SKM-1 treated with dmso at 0.1 percent for 144 hours (cell line): ENCODE measurements at regions not wholly inside any gene's neighbourhood (a gene's known extent, or its start where the extent isn't known, plus 50 kb on each side); places are given as distances from the start of the nearest gene placed in this dataset.

ENCODE experiments used
- DNase-seq: peaks from one replicate; lab custom pipeline; 2025; ENCODE audit not compliant: unreplicated experiment; lab: John Stamatoyannopoulos, UW

DNA sequence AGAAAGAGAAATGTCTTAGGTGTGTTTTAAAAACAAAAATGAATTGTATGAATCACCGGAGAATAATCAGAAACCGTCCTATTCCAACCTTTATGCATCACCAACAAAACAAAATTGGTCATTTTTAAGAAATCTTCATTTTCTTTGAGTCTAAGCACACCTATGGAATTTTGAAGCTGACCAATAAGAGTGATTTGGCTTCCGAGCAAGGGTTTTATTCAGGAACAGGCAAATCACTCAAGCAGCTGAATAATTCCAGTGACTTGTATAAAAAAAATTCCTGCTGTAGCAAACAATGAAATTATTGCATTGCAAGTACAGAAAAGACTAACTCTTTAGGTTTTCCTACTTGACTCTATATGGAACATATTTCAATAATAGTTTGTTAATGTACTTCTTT lies 83.8 kb upstream of the FNDC3B start:
- no peak for DNase-seq

DNA sequence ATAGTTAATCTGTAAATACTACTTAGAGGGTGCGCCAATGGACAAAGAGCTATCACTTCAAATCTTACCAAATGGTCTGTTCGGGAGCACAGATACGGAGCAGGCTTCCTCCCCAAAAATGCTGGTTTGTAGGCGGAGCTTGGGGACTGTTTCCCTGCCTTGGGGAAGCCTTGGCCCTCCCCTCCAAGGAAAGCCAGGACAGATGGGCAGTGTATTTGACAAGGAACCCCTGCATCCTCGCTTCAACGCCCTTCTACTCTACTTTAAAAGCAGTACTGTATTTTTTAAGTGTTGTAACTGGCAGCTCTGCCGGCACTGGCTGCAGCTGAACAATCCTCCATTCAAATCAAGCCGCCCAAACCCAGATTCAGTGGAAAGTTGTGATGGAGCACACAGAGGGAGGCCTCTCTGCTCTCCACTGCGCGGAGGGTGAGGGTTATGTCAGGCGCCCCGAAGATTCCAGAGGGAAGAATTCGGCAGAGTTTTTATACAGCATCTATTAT lies 83.1 kb upstream of the FNDC3B start:
- DNase-seq: no peak

DNA sequence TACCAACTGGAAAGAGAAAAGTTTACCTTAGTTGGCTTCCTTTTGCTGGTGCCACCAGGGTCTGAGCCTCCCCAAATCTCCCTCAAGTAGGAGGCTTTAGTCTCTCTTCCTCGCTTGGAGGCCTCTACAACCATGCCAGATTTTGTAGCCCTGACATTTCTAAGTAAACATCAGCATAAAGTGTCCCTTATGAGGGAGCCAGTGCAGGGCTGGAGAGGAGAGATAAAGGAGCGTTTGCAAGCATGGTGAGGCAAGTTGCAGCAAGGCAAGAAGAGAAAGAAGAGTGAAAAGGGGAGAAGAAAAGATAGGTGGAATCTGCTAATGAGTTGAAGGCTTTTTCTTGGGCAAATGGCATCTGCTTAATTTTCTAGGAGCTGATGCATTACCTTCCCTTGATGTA lies 82.7 kb upstream of the FNDC3B start:
- no peak for DNase-seq

DNA sequence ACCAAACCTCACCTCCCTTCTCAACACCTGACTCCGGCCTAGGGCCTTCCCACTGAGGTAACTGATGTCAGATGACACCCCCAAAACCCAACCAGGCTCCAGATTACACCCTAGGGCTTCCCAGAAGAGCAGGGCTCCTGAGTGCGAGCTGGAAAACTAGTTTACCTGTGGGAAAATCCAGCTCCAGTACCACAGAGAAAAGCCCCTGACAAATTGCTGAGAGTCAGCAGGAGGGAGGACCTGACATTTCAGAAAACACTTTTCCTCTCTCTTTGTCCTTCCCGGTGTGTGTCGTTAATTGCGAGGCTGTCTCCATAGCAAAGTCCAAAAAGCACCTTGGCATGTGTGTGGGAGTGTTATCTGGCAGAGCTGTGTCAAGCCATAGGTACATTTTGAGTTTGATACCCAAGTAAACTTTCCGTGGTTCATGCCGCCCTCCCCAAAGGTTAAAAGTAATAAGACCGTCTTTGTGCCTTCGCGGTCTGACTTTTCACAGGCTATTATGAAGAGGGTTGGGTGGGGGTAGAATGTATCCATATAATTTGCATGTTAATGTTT lies 79.8 kb upstream of the FNDC3B start:
- DNase-seq: no peak

DNA sequence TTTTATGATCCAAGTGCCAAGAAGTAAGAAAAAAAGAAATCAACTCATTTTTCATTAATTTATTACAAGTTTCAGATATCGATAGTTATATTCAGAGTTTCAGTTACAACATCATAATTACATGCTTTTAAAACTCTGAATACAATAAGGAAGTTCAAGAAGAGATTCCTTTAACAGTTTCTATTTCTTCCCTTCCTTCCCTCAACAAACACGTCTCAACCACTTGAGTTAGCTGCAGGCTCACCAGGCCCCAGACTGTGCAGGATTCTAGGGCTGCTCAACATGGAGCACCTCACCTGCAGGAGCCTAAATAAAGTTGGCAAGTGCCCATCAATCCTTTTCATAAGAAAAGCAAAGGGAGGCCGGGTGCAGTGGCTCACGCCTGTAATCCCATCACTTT lies 79.2 kb upstream of the FNDC3B start:
- DNase-seq: no peak

DNA sequence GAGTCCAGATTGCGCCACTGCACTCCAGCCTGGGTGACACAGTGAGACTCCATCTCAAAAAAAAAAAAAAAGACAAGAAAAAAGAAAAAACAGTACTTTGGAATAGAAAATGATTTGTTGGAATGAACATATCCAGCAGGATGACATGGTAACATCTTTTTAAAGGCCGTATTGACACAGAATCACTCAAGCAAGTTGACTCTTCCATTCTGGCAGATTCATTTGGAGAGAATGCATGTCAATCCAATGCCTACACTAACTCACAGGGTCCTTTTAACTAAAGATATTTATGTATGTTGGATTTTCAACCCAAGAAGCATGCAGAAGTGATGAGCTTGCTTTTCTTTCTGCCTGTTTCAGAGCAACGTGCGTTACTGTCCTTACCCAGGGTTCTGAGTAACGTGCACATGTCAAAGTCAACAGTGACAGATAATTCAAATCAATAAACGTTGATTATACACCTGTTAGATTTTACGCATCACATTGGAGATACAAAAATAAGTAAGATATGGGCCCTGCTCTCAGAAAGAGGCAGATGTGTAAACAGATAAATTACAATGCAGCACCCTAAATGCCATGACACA lies 77.1 kb upstream of the FNDC3B start:
- DNase-seq: no peak

DNA sequence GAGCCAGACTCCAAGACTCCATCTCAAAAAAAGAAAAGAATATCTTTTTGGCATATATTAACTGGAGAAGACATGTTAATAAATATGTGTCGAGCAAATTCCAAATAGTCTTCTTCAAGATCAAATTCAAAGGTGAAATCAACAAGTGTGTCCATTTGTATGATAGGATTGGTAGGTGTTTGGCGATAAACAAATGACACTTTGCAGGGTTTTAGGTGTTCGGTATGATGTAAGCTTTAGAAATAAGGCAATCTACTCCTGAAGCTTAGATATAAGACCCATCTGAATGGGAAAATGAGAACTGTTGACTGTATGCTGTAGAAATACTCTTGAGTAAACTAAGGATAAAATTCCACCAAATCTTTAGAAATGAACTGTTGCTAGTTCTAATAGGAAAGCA lies 75.8 kb upstream of the FNDC3B start:
- DNase-seq: no peak

DNA sequence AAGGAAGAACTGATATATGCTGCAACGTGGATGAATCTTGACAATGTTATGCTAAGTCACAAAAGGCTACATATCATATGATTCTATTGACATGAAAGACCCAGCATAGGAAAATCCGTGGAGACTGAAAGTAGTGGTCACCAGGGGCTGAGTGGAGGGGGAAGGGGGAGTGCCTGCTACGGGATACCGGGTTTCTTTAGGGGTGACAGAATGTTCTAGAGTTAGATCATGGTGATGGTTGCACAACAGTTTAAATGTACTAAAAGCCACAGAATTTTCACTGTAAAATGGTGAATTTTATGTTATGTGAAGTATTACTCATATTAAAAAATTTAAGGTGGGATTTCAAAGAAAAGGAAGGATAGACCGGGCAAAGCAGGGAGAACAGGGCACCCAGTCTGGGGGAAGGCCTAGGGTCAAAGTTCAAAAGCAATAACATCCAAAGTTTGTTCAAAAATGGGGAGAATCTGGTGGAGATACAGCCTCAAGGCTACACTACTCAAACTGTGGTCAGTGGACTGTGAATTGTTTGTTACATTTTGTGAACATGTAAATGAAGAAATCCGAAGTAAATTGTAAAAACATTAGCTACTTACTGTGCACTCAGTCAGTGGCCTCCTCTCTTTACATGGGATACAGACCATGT lies 74.2 kb upstream of the FNDC3B start:
- DNase-seq: no peak

DNA sequence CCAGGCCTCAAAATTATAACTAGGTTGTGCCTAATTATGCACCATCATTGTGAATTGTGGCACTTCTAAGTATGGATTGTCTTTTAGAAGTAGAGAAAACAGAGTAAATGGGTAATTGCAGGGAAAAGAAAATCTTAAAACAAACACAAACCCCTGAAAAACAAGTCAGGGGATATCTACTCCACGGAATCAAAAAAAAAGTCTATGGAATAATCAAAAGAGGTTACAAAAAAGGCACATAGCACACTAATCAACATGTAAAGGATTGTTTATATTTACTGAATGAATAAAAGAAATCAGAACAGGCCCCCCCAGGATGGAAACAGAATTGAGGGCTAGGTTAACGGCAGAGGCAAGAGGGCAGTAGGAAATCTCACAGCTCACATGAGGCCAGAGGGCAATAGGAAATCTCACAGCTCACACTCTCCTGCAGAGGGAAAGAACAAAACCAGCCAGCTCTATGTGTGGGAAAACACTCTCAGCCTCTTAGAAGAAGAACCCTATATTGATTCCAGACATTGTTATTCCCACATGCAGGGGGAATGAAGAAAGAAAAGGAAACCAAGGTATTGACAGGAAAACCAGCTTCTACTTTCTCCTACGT lies 72.7 kb upstream of the FNDC3B start:
- no peak for DNase-seq

DNA sequence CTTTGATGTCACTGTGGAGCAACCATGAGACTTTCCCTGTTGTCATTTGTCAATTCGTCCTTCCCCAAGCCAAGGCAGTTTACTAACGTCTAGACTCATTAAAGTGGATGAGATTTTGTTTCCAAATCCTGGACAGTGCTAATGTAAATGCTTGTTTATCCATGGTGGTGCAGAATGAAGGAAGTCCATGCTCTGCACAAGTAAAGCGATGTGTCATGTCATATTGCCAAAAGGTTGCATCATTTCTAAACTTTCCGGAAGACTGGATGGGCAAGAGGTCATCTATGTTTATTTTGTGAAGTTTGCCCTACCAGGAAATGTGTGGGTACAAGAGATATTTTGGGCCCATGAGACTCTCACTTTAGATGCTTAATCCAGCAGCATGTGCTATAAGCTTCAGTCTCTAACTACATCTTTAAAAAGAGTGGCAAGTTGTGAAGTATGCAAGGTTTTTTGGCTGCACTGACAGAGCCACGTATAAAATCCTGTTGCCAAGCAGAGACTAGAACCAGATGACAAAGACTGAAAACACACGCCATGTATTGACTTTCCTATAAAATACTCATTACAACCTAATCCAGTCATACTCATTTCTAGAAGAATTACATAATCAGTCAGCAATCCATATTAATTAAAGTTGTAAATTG lies 72.1 kb upstream of the FNDC3B start:
- DNase-seq: peak; percentile 95

DNA sequence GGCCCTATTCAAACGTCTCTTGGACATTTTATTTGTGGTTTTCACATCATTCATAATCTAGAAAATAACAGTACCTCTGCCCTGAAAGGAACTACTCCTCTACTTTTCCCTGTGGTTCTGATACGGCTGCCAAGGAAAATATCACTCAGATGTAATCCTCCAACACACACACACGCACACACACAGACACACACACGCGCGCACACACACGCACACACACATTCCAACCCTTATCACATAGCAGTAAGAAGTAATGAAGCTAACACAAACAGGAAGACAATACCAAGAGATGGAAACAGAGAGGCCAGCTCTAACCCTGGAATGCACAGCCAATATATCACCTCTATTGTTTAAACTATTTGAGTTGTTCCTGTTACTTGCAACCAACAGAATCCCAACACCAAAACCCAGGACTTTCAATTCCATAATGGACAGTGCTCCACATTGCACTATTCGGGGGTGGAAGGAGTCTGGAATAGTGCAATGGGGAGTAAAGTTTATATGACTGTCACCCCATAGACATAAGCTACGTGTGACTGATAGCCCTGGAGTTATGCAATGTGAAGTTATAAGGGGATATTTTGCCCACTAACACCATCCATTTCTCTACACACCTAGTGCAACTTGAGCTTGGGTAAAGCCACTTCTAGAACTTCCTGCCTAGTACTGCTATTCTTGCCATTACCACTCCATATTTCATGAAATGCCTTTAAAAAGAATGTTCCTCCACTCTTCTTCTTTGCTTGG lies 71.3 kb upstream of the FNDC3B start:
- DNase-seq: no peak

DNA sequence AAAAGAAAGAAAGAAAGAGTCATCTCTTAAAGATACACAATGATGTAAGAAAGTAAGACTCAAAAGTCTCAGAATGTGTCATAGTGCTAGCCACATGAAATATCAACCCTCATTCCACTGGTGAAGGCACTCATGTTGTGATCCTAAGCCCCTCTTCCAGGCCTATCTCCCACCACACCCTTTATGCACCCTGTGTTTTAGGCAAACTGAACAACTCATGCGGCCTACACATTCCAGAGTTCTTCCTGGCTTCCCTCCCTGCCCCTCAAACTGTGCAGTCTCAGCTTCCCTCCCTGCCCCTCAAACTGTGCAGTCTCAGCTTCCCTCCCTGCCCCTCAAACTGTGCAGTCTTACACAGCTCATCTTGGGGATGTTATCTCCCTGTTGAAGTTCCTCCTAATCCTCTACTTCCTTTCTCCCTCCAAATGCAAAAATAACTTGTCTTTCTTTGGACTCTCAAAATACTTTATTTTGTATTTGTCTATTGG lies 69.0 kb upstream of the FNDC3B start:
- no peak for DNase-seq

DNA sequence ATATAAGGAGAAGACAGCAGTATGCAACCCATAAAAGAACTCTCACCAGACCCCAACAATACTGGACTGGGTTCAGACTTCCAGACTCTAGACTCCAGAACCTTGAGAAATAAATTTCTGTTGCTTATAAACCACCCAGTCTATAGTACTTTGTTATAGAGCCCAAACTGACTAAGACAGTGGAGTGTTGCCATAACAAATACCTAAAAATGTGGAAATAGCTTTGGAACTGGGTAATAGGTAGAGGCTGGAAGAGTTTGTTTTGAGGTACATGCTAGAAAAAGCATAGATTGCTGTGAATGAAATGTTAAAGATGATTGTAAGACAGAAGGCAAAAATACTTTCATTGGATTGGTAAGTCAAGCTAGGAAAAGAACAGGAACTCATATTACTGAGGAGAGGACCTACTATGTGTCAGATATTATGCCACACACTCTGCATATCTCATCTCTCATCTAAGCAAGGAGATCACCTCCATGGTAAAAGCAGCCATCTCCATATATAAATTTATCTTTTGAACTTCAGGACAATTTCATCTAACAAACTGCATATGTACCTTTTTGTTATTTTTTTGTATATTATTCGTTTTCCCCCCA lies 67.4 kb upstream of the FNDC3B start:
- DNase-seq: no peak

DNA sequence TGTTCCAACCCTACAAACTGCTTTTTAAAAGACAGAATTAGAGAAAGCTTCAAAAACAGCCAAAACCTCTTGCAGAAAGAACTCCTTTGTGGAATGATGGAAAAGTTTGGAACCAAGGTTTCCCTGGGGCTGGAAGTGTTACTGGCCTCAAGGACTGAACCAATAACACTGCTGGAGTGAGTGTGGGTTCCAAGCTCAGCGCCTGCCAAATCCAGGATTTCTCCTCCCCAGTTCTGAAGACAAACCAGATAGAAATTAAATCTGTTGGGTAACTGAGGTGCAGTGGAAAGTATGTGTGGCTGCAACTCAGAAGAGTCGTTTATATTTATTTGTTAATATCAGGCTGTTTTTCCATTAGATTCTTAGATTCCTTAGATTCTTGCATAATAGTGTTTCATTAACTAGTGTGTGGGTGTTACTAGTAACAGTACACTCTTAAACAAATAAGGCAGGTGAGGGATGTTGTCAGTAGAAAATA lies 66.5 kb upstream of the FNDC3B start:
- no peak for DNase-seq

DNA sequence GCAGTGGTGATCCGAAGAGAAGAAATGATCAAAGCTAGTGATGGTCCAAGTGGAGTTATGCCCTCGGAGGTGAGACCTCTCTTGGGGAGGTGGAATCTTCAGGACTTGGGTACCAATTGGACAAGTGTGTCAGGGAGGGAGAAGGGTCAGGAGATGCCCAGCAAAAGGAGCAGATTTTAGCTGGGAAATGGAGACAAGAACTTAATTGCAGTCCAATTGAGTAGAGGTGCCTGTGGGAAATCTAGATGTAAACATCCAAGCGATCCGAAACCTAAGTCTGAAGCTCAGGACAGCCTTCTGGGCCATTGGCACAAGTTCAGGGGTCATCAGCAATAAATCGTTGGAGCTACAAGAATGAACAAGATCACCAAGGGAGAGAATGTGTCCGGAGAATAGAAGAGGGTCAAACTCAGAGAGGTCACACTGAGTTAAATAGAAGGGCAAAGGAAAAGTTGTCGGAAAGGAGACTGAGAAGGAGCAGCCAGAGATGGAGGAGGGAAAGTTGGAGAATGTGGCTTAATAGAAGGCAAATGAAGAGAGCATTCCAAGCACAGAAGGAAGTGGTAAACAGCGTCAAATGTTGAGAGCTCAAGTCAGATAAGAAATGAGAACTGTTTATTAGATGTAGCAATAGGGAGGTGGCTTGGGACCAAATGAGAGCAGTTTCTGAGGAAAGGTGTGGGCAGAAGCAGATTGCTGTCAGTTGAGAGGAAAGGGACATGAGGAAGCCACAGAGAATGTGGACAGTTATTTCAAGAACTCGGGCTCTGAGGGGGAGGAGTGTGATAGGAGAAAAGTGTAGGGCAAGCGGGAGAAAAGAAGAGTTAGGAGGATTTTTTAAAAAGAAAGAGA lies 64.2 kb upstream of the FNDC3B start:
- peak; percentile 98 for DNase-seq

DNA sequence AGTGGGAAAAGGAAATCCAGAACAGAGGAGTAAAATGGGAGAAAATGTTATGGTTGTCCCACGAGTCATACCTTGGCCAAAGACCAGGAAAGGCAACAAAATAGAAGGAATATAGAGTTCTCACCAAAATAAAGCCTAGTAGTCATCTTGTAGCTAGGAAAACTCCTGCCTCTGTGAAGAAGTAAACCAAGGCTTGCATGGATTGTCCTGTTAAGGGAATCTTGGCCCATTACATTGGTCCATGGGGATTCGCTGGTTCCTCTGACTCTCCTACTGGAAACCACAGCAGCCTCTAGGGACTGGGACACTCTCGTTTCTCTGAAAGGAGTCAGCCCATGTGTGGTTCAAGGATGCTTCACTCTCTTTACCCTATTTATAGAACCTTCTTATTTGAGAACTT lies 62.9 kb upstream of the FNDC3B start:
- DNase-seq: no peak

DNA sequence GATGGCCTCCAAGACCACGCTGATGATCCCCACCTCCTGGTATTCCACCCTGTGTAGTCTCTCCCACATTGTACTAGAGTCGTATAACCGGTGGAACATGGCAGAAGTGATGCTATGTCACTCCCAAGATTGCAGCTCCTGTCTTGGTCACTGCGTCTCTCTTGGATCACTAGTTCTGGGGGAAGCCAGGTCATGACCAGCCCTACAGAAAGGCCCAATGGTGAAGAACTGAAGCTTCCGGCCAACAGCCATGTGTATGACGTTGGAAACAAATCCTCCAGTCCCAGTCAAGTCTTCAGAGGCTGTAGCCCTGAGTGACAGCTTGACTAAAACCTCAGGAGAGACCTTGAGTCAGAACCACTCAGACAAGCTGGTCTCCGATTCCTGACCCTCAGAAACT lies 61.9 kb upstream of the FNDC3B start:
- no peak for DNase-seq

DNA sequence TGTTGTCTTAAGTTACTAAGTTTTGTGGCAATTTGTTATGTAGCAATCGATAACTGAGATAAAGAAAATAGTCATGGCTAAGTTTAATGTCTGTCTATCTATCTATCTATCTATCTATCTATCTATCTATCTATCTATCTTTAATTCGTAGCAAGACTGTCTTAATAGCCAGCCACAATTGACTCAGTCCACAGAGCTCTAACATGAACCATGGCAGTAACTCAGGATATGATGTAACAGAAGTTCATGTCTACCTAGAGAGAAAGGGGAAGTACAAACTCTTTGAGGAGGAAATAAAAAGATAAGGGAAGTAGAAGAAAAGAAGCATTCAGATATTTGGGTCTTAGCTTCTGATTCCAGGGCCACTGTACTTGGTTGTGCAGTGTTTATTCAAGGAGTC lies 61.5 kb upstream of the FNDC3B start:
- peak; percentile 98 for DNase-seq

DNA sequence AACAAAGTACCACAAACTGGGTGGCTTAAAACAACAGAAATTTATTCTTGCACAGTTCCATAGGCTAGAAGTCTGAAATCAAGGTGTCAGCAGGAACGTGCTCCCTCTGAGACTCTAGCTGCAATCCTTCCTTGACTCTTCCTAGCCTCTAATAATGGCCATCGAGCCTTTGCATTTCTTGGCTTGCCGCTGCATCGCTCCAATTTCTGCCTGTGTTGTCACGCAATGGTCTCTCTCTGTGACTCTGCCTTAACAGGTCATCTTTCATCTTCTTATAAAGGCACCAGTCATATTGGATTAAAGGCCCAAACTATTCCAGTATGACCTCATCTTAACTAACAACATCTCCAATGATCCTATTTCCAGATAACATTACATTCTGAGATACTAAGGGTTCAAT lies 61.0 kb upstream of the FNDC3B start:
- DNase-seq: no peak

DNA sequence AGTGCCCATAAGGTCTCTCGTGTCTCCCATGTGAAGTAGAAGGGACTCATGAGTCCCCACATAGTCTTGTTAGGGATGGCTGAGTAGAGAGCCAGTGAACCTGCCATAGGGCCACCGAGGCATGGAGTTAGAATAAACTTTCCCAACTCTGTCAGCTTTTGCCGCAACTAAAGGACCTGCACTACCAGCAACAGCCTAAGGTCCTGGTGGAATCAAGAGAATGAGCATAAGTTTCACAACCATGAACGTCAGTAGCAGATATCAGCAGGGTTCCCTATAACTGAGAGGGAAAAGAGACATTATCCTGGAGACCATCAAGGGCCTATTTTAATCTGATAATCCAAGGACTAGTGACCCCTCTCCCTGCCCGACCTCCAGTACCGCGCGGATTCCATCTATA lies 60.3 kb upstream of the FNDC3B start:
- no peak for DNase-seq
